ENCODE measurements at regions not wholly inside any gene's neighbourhood (a gene's known extent, or its start where the extent isn't known, plus 50 kb on each side); places are given as distances from the start of the nearest gene placed in this dataset.

- TF ChIP-seq CTCF (IDR thresholded peaks at IDR 0.05; ENCODE audit: poor library complexity, severe bottlenecking) (no peak), REST (IDR thresholded peaks at IDR 0.05; ENCODE audit: borderline replicate concordance) (no peak), MXI1 (conservative IDR thresholded peaks at IDR 0.05; ENCODE audit: poor library complexity, severe bottlenecking) (no peak), TAF1 (IDR thresholded peaks at IDR 0.05; ENCODE audit: low read depth) (no peak), SMC3 (conservative IDR thresholded peaks at IDR 0.05; ENCODE audit: poor library complexity) (no peak), RAD21 (conservative IDR thresholded peaks at IDR 0.05) (no peak), POLR2AphosphoS5 (IDR thresholded peaks at IDR 0.05) (no peak), EP300 (conservative IDR thresholded peaks at IDR 0.05; ENCODE audit: poor library complexity, severe bottlenecking) (no peak), EZH2 (IDR thresholded peaks at IDR 0.05; ENCODE audit: borderline replicate concordance, insufficient read depth, low read length, poor library complexity, severe bottlenecking) (no peak)
- no peaks in the 10 kb centered on the region for H3K9me2 ChIP-seq (ENCODE audit: insufficient read depth, low read length)
- no peak overlapping the region for H3K9ac ChIP-seq (ENCODE audit: low read length)
- H3K27ac ChIP-seq (ENCODE audit: low read length) = no peak overlapping the region
- no peaks in the 10 kb centered on the region for H3K36me3 ChIP-seq (ENCODE audit: insufficient read depth, low read length)
- no peak overlapping the region for H3K4me3 ChIP-seq (ENCODE audit: low read length)
- H3K27me3 ChIP-seq (ENCODE audit: insufficient read depth, low read depth, low read length) = no peaks in the 10 kb centered on the region
- no peaks in the 10 kb centered on the region for H3F3A ChIP-seq (ENCODE audit: insufficient read depth, low read length, poor library complexity, severe bottlenecking)
- no peak overlapping the region for H3K4me2 ChIP-seq (ENCODE audit: low read length)
- no peak overlapping the region for H2AFZ ChIP-seq (ENCODE audit: low read depth, low read length)
- no peaks in the 10 kb centered on the region for H3K79me2 ChIP-seq (replicated peaks; ENCODE audit: insufficient read depth, low read length)
- H3K9me3 ChIP-seq (ENCODE audit: low read length) = no peaks in the 10 kb centered on the region
- H4K20me1 ChIP-seq (ENCODE audit: insufficient read depth) = no peaks in the 10 kb centered on the region
Observed at GRCh38 chr9:90469435-90469834, 173.2 kb downstream of the DIRAS2 start.

- Histone ChIP-seq H3K4me3 (ENCODE audit: low read length) (no peak overlapping the region), H4K20me1 (ENCODE audit: insufficient read depth) (no peaks in the 10 kb centered on the region), H2AFZ (ENCODE audit: low read depth, low read length) (no peak overlapping the region), H3K9ac (ENCODE audit: low read length) (no peak overlapping the region), H3K27ac (ENCODE audit: low read length) (no peak overlapping the region), H3K4me2 (ENCODE audit: low read length) (no peak overlapping the region), H3K36me3 (ENCODE audit: insufficient read depth, low read length) (no peaks in the 10 kb centered on the region), H3F3A (ENCODE audit: insufficient read depth, low read length, poor library complexity, severe bottlenecking) (no peaks in the 10 kb centered on the region), H3K27me3 (ENCODE audit: insufficient read depth, low read depth, low read length) (no peaks in the 10 kb centered on the region), H3K79me2 (replicated peaks; ENCODE audit: insufficient read depth, low read length) (no peaks in the 10 kb centered on the region), H3K9me2 (ENCODE audit: insufficient read depth, low read length) (no peaks in the 10 kb centered on the region), H3K9me3 (ENCODE audit: low read length) (no peaks in the 10 kb centered on the region)
- TF ChIP-seq EP300 (conservative IDR thresholded peaks at IDR 0.05; ENCODE audit: poor library complexity, severe bottlenecking) (no peak), CTCF (IDR thresholded peaks at IDR 0.05; ENCODE audit: poor library complexity, severe bottlenecking) (no peak), TAF1 (IDR thresholded peaks at IDR 0.05; ENCODE audit: low read depth) (no peak), SMC3 (conservative IDR thresholded peaks at IDR 0.05; ENCODE audit: poor library complexity) (no peak), RAD21 (conservative IDR thresholded peaks at IDR 0.05) (no peak), POLR2AphosphoS5 (IDR thresholded peaks at IDR 0.05) (no peak), MXI1 (conservative IDR thresholded peaks at IDR 0.05; ENCODE audit: poor library complexity, severe bottlenecking) (no peak), REST (IDR thresholded peaks at IDR 0.05; ENCODE audit: borderline replicate concordance) (no peak), EZH2 (IDR thresholded peaks at IDR 0.05; ENCODE audit: borderline replicate concordance, insufficient read depth, low read length, poor library complexity, severe bottlenecking) (no peak)
Observed at GRCh38 chr9:90469865-90470387, 172.7 kb downstream of the DIRAS2 start.
